OCI-LY1 (cell line): ENCODE measurements at regions not wholly inside any gene's neighbourhood (a gene's known extent, or its start where the extent isn't known, plus 50 kb on each side); places are given as distances from the start of the nearest gene placed in this dataset.
A peak's percentile ranks its signal among the peaks of the same experiment; 100 is the strongest.

Experiments
- H2AFZ ChIP-seq: fragments of 200-600 bp; sonication (generic), shearing (Covaris generic); 2 replicates; pipeline ENCODE4 v1.6.0; 2014; ENCODE audit warnings: antibody characterized with exemption, mild to moderate bottlenecking, low read length
- H3F3A ChIP-seq: fragments of 200-600 bp; sonication (generic), shearing (Covaris generic); 2 replicates; pipeline ENCODE4 v1.6.0; 2014; ENCODE audit warnings: mild to moderate bottlenecking, antibody characterized with exemption, low read length, moderate library complexity; ENCODE audit not compliant: insufficient read depth
- H3K27ac ChIP-seq: fragments of 200-600 bp; sonication (generic); 2 replicates; pipeline ENCODE4 v1.5.1; 2014; ENCODE audit warnings: low read length, mixed run types, mild to moderate bottlenecking, low read depth; ENCODE audit not compliant: poor library complexity, severe bottlenecking
- H3K27me3 ChIP-seq: fragments of 200-600 bp; sonication (generic); 2 replicates; pipeline ENCODE4 v1.6.0; 2014; ENCODE audit warnings: antibody characterized with exemption, mild to moderate bottlenecking, low read length, moderate library complexity; ENCODE audit not compliant: insufficient read depth
- H3K36me3 ChIP-seq: fragments of 200-600 bp; sonication (generic); 2 replicates; pipeline ENCODE4 v1.6.1; 2014; ENCODE audit warnings: mild to moderate bottlenecking, antibody characterized with exemption, low read length, moderate library complexity, mixed read lengths; ENCODE audit not compliant: insufficient read depth
- H3K4me1 ChIP-seq: fragments of 200-600 bp; sonication (generic); 2 replicates; pipeline ENCODE4 v1.5.1; 2014; ENCODE audit warnings: mild to moderate bottlenecking, low read length, moderate library complexity; ENCODE audit not compliant: insufficient read depth, severe bottlenecking
- H3K4me2 ChIP-seq: fragments of 200-600 bp; sonication (generic), shearing (Covaris generic); 2 replicates; pipeline ENCODE4 v1.6.1; 2014; ENCODE audit warnings: low read length
- H3K4me3 ChIP-seq: fragments of 200-600 bp; sonication (generic); 2 replicates; pipeline ENCODE4 v1.5.1; 2014; ENCODE audit warnings: low read length, low read depth, mild to moderate bottlenecking, mixed read lengths; ENCODE audit not compliant: poor library complexity, severe bottlenecking
- H3K79me2 ChIP-seq: fragments of 200-600 bp; shearing (Covaris generic); 2 replicates; pipeline ENCODE4 v1.6.1; 2016; ENCODE audit warnings: mixed run types, low read length, mixed read lengths; ENCODE audit not compliant: insufficient read depth
- H3K9ac ChIP-seq: fragments of 200-600 bp; sonication (generic), shearing (Covaris generic); 2 replicates; pipeline ENCODE4 v1.6.1; 2014; ENCODE audit warnings: mild to moderate bottlenecking, low read length, mixed read lengths
- H3K9me2 ChIP-seq: fragments of 200-600 bp; sonication (generic), shearing (Covaris generic); 2 replicates; pipeline ENCODE4 v1.6.1; 2014; ENCODE audit warnings: low read depth, mild to moderate bottlenecking, low read length, mixed read lengths
- H3K9me3 ChIP-seq: fragments of 200-600 bp; shearing (Covaris generic); 2 replicates; pipeline ENCODE4 v1.6.1; 2014; ENCODE audit warnings: low read length, mixed read lengths
- H4K20me1 ChIP-seq: fragments of 200-600 bp; sonication (generic), shearing (Covaris generic); 2 replicates; pipeline ENCODE4 v1.6.0; 2016; ENCODE audit warnings: mild to moderate bottlenecking, low read length; ENCODE audit not compliant: insufficient read depth
- CTCF ChIP-seq: fragments of 200-600 bp; sonication (generic), shearing (Covaris generic); IDR thresholded peaks from 2 replicates; pipeline ENCODE4 v1.5.1; 2017; ENCODE audit warnings: mild to moderate bottlenecking, antibody characterized with exemption, low read length, moderate library complexity, mixed read lengths
- EZH2 ChIP-seq: fragments of 200-600 bp; sonication (generic), shearing (Covaris generic); IDR thresholded peaks from 2 replicates; pipeline ENCODE4 v1.8.0; 2017; ENCODE audit warnings: borderline replicate concordance, mixed run types, mild to moderate bottlenecking, antibody characterized with exemption, low read length, moderate library complexity, mixed read lengths

DNA sequence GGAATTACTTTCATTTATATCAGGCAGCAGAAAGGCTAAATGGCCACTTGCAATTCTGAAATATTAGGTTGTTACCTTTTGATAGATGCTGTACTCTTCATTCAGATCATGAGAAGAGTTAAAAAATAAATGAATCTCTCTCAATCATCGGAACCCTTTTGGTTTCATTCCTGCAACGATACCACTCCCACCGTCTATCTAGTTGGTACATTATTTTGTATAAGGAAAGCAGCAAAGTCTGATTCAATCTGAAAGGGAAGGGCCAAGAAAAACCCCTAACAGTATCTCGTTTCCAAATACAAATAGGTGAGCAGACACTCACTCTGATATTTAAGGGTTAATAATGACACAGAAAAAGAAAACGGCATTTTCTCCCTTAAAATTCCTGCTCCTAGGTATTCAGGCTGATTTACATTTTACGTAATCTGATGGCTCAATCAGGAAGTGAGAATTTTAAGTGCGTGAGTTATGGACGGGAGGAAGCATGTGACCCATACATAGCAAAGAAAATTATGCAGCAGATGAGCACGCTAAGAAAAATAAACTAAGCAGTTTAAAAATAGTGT, 209.4 kb upstream of the KLF14 start:
- TF ChIP-seq CTCF = no peak
- no peak for TF ChIP-seq EZH2
- peaks cover 53% of the 10 kb centered on the region for H3K4me1 ChIP-seq
- no peaks in the 10 kb centered on the region for H3K27me3 ChIP-seq
- H3K4me2 ChIP-seq = peak overlapping the region; percentile 11; the same call in 1 of the 2 replicates
- H4K20me1 ChIP-seq = no peaks in the 10 kb centered on the region
- no peak overlapping the region for H3K4me3 ChIP-seq
- no peaks in the 10 kb centered on the region for H3K9me2 ChIP-seq
- no peak overlapping the region for H2AFZ ChIP-seq
- H3K27ac ChIP-seq = peak overlapping the region; percentile 5
- peaks cover 54% of the 10 kb centered on the region for H3K79me2 ChIP-seq
- peaks cover 75% of the 10 kb centered on the region for H3K36me3 ChIP-seq
- no peaks in the 10 kb centered on the region for H3K9me3 ChIP-seq
- no peak overlapping the region for H3K9ac ChIP-seq
- no peaks in the 10 kb centered on the region for H3F3A ChIP-seq

- Histone ChIP-seq H3K9ac (no peak overlapping the region), H4K20me1 (no peaks in the 10 kb centered on the region), H3K4me3 (no peak overlapping the region), H3K9me2 (no peaks in the 10 kb centered on the region), H3K4me1 (peaks cover 53% of the 10 kb centered on the region), H3K9me3 (no peaks in the 10 kb centered on the region), H3K27ac (no peak overlapping the region), H3K36me3 (peaks cover 75% of the 10 kb centered on the region), H3F3A (no peaks in the 10 kb centered on the region), H3K27me3 (no peaks in the 10 kb centered on the region), H2AFZ (no peak overlapping the region), H3K79me2 (peaks cover 53% of the 10 kb centered on the region), H3K4me2 (peak overlapping the region; percentile 11; the same call in 1 of the 2 replicates)
- TF ChIP-seq EZH2 (no peak), CTCF (no peak)
Observed at GRCh38 chr7:130943981-130944380, 210.0 kb upstream of the KLF14 start.

GRCh38 chr7:130944997-130945396, 211.0 kb upstream of the KLF14 start:
- Histone ChIP-seq H3K4me3 (no peak overlapping the region), H2AFZ (no peak overlapping the region), H3K27me3 (no peaks in the 10 kb centered on the region), H3K36me3 (peaks cover 68% of the 10 kb centered on the region), H3K27ac (peak overlapping the region; percentile 37), H3F3A (no peaks in the 10 kb centered on the region), H3K4me2 (no peak overlapping the region), H4K20me1 (no peaks in the 10 kb centered on the region), H3K4me1 (peaks cover 53% of the 10 kb centered on the region), H3K9ac (no peak overlapping the region), H3K9me3 (no peaks in the 10 kb centered on the region), H3K9me2 (no peaks in the 10 kb centered on the region), H3K79me2 (peaks cover 45% of the 10 kb centered on the region)
- no peak for TF ChIP-seq CTCF
- no peak for TF ChIP-seq EZH2
